Caco-2 (cell line): ENCODE measurements at regions not wholly inside any gene's neighbourhood (a gene's known extent, or its start where the extent isn't known, plus 50 kb on each side); places are given as distances from the start of the nearest gene placed in this dataset.

Source experiments
- BruUV-seq: library from RNA; stranded (reverse); fragments of 400-500 nt; replicated peaks from 2 replicates; lab custom pipeline; 2021; lab: Mats Ljungman, UMichigan
- CTCF ChIA-PET: fragments of 300-600 bp; sonication (Branson Sonifier 250); formaldehyde crosslinking; loops from one replicate; lab custom pipeline; 2022; ENCODE audit warnings: antibody characterized with exemption; lab: Charles Lee
- POLR2A ChIA-PET: fragments of 300-600 bp; sonication (Branson Sonifier 250); formaldehyde crosslinking; loops from one replicate; lab custom pipeline; 2022; ENCODE audit warnings: antibody characterized with exemption; lab: Charles Lee
- DNase-seq, 2 experiments: peaks; one replicate each; pipeline versions ENCODE4 v3.0.0 to v3.0.0-alpha.2; 2020 to 2022
- H3K27me3 ChIP-seq: replicated peaks from 2 replicates; pipeline ENCODE4 v1.6.0; 2011; ENCODE audit warnings: low read length; ENCODE audit not compliant: control insufficient read depth, insufficient read depth
- H3K36me3 ChIP-seq: 2 replicates; pipeline ENCODE4 v1.5.1; 2011; ENCODE audit warnings: low read length; ENCODE audit not compliant: control insufficient read depth, insufficient read depth
- H3K4me1 ChIP-seq: fragments of 250-450 bp; sonication (Bioruptor Pico); 2 replicates; pipeline ENCODE4 v1.5.1; 2020; ENCODE audit warnings: mild to moderate bottlenecking
- H3K4me3 ChIP-seq: 2 replicates; pipeline ENCODE4 v1.5.1; 2011; ENCODE audit warnings: low read depth, mild to moderate bottlenecking, control low read depth, low read length
- H3K9me3 ChIP-seq: fragments of 250-450 bp; sonication (Bioruptor Pico); 2 replicates; pipeline ENCODE4 v1.5.1; 2020; ENCODE audit warnings: mild to moderate bottlenecking, moderate library complexity
- H3K27ac Mint-ChIP-seq: one replicate; pipeline ENCODE4 v1.8.0; 2022; ENCODE audit warnings: mixed read lengths; ENCODE audit not compliant: unreplicated experiment
- H3K27me3 Mint-ChIP-seq: one replicate; pipeline ENCODE4 v1.8.0; 2022; ENCODE audit warnings: mixed read lengths; ENCODE audit not compliant: insufficient read depth, unreplicated experiment
- H3K36me3 Mint-ChIP-seq: one replicate; pipeline ENCODE4 v1.8.0; 2022; ENCODE audit warnings: mild to moderate bottlenecking, mixed read lengths; ENCODE audit not compliant: insufficient read depth, unreplicated experiment
- H3K4me1 Mint-ChIP-seq: one replicate; pipeline ENCODE4 v1.8.0; 2022; ENCODE audit warnings: low read depth, mixed read lengths; ENCODE audit not compliant: unreplicated experiment
- H3K4me3 Mint-ChIP-seq: one replicate; pipeline ENCODE4 v1.8.0; 2022; ENCODE audit warnings: mild to moderate bottlenecking, moderate library complexity, mixed read lengths; ENCODE audit not compliant: unreplicated experiment
- H3K9me3 Mint-ChIP-seq: one replicate; pipeline ENCODE4 v1.8.0; 2022; ENCODE audit warnings: mixed read lengths; ENCODE audit not compliant: unreplicated experiment
- CTCF ChIP-seq, 2 experiments: fragments of 200-600 bp in 1 of 2; IDR thresholded peaks; 1 replicate in 1 of 2; 2 replicates in 1 of 2; pipeline versions ENCODE4 v1.5.1 to v1.8.0; 2011 to 2022; ENCODE audit warnings: antibody characterized with exemption in 1 of 2, control low read depth in 1 of 2, inconsistent platforms in 1 of 2, low read depth in 1 of 2, low read length in 1 of 2, mild to moderate bottlenecking in 1 of 2, moderate library complexity in 1 of 2; ENCODE audit not compliant: insufficient read depth in 1 of 2, severe bottlenecking in 1 of 2, unreplicated experiment in 1 of 2
- intact Hi-C: fragments of 100-400 bp; cut with micrococcal nuclease; formaldehyde crosslinking; loops from one replicate; pipeline ENCODE4 v1.10.0; 2022; ENCODE audit not compliant: unreplicated experiment

GRCh38 chr18:75507636-75508035, 80.1 kb upstream of the SMIM21 start:
- H3K4me3 Mint-ChIP-seq: no peak overlapping the region
- DNase-seq: no peak
- H3K9me3 Mint-ChIP-seq: no peaks in the 10 kb centered on the region
- POLR2A ChIA-PET: no interaction called here
- no peaks in the 10 kb centered on the region for H3K4me1 Mint-ChIP-seq
- no peaks in the 10 kb centered on the region for H3K4me1 ChIP-seq
- no peak for TF ChIP-seq CTCF (IDR thresholded peaks at IDR 0.05; ENCODE audit: insufficient read depth in 1 of 2, low read depth in 1 of 2, low read length in 1 of 2, severe bottlenecking in 1 of 2, unreplicated experiment in 1 of 2)
- no peaks in the 10 kb centered on the region for H3K9me3 ChIP-seq
- no peak overlapping the region for H3K4me3 ChIP-seq
- no peaks in the 10 kb centered on the region for H3K27me3 ChIP-seq
- BruUV-seq: no TSS peak
- no peaks in the 10 kb centered on the region for H3K36me3 Mint-ChIP-seq
- H3K36me3 ChIP-seq: no peaks in the 10 kb centered on the region
- CTCF ChIA-PET: no interaction called here
- H3K27ac Mint-ChIP-seq: no peak overlapping the region
- no peaks in the 10 kb centered on the region for H3K27me3 Mint-ChIP-seq
- intact Hi-C loops: no loop called here

- no peaks in the 10 kb centered on the region for H3K27me3 ChIP-seq
- TF ChIP-seq CTCF (IDR thresholded peaks at IDR 0.05; ENCODE audit: insufficient read depth in 1 of 2, low read depth in 1 of 2, low read length in 1 of 2, severe bottlenecking in 1 of 2, unreplicated experiment in 1 of 2): no peak
- H3K9me3 Mint-ChIP-seq: no peaks in the 10 kb centered on the region
- H3K4me1 Mint-ChIP-seq: no peaks in the 10 kb centered on the region
- no peak overlapping the region for H3K4me3 Mint-ChIP-seq
- H3K4me1 ChIP-seq: no peaks in the 10 kb centered on the region
- no peaks in the 10 kb centered on the region for H3K27me3 Mint-ChIP-seq
- DNase-seq: no peak
- no peak overlapping the region for H3K4me3 ChIP-seq
- no peaks in the 10 kb centered on the region for H3K9me3 ChIP-seq
- BruUV-seq: no TSS peak
- POLR2A ChIA-PET: no interaction called here
- intact Hi-C loops: no loop called here
- no peaks in the 10 kb centered on the region for H3K36me3 ChIP-seq
- CTCF ChIA-PET: no interaction called here
- H3K27ac Mint-ChIP-seq: no peak overlapping the region
- no peaks in the 10 kb centered on the region for H3K36me3 Mint-ChIP-seq
These were observed 79.4 kb upstream of the SMIM21 start for GRCh38 chr18:75506913-75507312.

- Histone ChIP-seq H3K9me3 (no peaks in the 10 kb centered on the region), H3K4me1 (no peaks in the 10 kb centered on the region), H3K4me3 (no peak overlapping the region), H3K27me3 (no peaks in the 10 kb centered on the region), H3K36me3 (no peaks in the 10 kb centered on the region)
- no peaks in the 10 kb centered on the region for H3K27me3 Mint-ChIP-seq
- ChIA-PET POLR2A (no interaction called here), CTCF (no interaction called here)
- BruUV-seq: no TSS peak
- DNase-seq: no peak
- TF ChIP-seq CTCF (IDR thresholded peaks at IDR 0.05; ENCODE audit: insufficient read depth in 1 of 2, low read depth in 1 of 2, low read length in 1 of 2, severe bottlenecking in 1 of 2, unreplicated experiment in 1 of 2): no peak
- no peaks in the 10 kb centered on the region for H3K9me3 Mint-ChIP-seq
- H3K4me3 Mint-ChIP-seq: no peak overlapping the region
- H3K36me3 Mint-ChIP-seq: no peaks in the 10 kb centered on the region
- intact Hi-C loops: no loop called here
- H3K4me1 Mint-ChIP-seq: no peaks in the 10 kb centered on the region
- no peak overlapping the region for H3K27ac Mint-ChIP-seq
These were observed 77.0 kb upstream of the SMIM21 start for GRCh38 chr18:75504469-75504868.
